ENCODE measurements at regions not wholly inside any gene's neighbourhood (a gene's known extent, or its start where the extent isn't known, plus 50 kb on each side); places are given as distances from the start of the nearest gene placed in this dataset.

DNA sequence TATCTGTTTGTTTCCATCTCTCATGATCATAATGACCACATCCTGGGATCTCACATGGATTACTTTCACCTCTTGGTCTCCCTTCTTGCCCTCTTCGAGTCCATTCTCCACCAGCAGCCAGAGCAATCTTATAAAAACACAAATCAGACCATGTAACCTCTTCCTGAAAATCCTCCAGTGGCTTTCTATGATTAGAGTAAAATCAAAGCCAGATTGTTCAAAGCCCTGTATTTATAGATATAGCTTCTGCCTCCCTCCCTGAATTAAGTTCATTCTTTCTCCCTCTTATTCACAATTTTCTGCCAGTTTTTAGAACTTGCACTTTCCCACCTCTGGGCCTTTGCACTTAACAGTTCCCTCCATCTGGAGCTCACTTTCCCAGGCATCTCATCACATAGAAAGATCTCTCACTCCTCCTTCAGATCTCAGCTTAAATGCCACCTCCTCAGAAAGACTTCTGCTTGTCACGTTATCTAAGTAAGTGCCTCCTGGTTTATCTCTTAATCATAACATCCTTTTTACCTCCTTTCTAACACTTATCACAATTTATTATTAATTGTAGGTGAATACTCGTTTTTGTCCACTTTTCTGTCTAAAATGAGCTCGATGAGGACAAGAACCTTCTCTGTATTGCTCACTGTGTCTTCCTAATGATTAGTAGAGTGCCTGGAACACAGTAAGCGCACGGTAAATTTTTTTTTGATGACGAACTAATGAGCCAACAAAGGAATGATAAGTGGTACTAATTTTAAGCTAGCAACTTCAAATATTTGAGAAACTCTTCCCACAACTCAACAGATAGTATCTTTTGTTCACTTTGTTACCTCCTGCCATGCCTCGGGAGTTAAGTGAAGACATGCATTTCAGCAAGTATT, 80.5 kb downstream of the CYB561 start:
- no peaks in the 10 kb centered on the region for H3K36me3 Mint-ChIP-seq
- no peaks in the 10 kb centered on the region for H3K9me3 Mint-ChIP-seq
- DNase-seq (ENCODE audit: low spot score) (no peak), ATAC-seq (no peak)
- CTCF ChIA-PET, result interaction anchor here (1.0 kb wide), 1 partner anchor 41 kb away, joined by 4 read pairs; no protein-coding TSS in a partner anchor
- no peak overlapping the region for H3K4me3 Mint-ChIP-seq
- H3K4me1 Mint-ChIP-seq, result no peaks in the 10 kb centered on the region
- H3K27me3 Mint-ChIP-seq (ENCODE audit: low read depth), result no peaks in the 10 kb centered on the region
- H3K27ac Mint-ChIP-seq, result no peak overlapping the region
- POLR2A ChIA-PET, result interaction anchor here (0.5 kb wide), 1 partner anchor 1502 kb away, joined by 3 read pairs; the partner anchor contains the start of gene BRIP1
- TF ChIP-seq, protein P1, sequence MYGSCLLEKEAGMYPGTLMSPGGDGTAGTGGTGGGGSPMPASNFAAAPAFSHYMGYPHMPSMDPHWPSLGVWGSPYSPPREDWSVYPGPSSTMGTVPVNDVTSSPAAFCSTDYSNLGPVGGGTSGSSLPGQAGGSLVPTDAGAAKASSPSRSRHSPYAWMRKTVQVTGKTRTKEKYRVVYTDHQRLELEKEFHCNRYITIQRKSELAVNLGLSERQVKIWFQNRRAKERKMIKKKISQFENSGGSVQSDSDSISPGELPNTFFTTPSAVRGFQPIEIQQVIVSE (CRISPR knock-in tag; IDR thresholded peaks at IDR 0.05; ENCODE audit: borderline replicate concordance), result no peak
- TF ChIP-seq, protein P2, sequence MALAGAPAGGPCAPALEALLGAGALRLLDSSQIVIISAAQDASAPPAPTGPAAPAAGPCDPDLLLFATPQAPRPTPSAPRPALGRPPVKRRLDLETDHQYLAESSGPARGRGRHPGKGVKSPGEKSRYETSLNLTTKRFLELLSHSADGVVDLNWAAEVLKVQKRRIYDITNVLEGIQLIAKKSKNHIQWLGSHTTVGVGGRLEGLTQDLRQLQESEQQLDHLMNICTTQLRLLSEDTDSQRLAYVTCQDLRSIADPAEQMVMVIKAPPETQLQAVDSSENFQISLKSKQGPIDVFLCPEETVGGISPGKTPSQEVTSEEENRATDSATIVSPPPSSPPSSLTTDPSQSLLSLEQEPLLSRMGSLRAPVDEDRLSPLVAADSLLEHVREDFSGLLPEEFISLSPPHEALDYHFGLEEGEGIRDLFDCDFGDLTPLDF (CRISPR knock-in tag; IDR thresholded peaks at IDR 0.05), result no peak
- TF ChIP-seq ZNF263 (CRISPR knock-in tag; IDR thresholded peaks at IDR 0.05; ENCODE audit: low read depth), result no peak
- TF ChIP-seq, protein P3, sequence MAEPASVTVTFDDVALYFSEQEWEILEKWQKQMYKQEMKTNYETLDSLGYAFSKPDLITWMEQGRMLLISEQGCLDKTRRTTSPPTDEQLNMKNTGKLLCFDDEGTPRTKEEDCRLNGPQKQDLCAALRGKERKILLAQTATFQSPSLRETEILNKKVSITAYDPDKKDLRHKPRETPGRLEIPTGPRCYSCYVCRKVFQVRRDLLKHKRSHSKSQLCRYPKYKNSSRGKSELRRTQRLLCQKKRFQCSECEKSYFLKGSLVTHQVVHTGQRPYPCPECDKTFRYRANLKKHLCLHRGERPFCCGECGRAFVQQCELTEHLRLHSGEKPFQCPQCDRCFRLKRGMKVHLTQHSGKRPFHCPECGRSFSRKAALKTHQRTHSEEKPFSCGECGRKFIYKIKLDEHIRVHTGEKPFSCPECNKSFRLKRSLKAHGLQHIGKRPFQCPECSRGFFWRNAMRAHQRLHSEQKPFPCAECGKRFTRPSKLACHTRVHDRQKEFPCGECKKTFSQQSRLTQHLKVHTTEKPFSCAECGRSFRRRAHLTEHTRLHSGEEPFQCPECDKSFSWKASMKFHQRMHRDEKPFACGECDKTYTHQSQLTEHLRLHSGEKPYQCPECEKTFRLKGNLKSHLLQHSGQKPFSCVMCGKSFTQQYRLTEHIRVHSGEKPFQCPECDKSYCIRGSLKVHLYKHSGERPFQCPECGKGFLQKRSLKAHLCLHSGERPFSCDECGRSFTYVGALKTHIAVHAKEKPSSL (CRISPR knock-in tag; conservative IDR thresholded peaks at IDR 0.05), result no peak
- TF ChIP-seq, protein P4, sequence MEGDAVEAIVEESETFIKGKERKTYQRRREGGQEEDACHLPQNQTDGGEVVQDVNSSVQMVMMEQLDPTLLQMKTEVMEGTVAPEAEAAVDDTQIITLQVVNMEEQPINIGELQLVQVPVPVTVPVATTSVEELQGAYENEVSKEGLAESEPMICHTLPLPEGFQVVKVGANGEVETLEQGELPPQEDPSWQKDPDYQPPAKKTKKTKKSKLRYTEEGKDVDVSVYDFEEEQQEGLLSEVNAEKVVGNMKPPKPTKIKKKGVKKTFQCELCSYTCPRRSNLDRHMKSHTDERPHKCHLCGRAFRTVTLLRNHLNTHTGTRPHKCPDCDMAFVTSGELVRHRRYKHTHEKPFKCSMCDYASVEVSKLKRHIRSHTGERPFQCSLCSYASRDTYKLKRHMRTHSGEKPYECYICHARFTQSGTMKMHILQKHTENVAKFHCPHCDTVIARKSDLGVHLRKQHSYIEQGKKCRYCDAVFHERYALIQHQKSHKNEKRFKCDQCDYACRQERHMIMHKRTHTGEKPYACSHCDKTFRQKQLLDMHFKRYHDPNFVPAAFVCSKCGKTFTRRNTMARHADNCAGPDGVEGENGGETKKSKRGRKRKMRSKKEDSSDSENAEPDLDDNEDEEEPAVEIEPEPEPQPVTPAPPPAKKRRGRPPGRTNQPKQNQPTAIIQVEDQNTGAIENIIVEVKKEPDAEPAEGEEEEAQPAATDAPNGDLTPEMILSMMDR (IDR thresholded peaks at IDR 0.05), result no peak
- TF ChIP-seq MYBL2 (CRISPR knock-in tag; IDR thresholded peaks at IDR 0.05), result no peak
- TF ChIP-seq, protein P5, sequence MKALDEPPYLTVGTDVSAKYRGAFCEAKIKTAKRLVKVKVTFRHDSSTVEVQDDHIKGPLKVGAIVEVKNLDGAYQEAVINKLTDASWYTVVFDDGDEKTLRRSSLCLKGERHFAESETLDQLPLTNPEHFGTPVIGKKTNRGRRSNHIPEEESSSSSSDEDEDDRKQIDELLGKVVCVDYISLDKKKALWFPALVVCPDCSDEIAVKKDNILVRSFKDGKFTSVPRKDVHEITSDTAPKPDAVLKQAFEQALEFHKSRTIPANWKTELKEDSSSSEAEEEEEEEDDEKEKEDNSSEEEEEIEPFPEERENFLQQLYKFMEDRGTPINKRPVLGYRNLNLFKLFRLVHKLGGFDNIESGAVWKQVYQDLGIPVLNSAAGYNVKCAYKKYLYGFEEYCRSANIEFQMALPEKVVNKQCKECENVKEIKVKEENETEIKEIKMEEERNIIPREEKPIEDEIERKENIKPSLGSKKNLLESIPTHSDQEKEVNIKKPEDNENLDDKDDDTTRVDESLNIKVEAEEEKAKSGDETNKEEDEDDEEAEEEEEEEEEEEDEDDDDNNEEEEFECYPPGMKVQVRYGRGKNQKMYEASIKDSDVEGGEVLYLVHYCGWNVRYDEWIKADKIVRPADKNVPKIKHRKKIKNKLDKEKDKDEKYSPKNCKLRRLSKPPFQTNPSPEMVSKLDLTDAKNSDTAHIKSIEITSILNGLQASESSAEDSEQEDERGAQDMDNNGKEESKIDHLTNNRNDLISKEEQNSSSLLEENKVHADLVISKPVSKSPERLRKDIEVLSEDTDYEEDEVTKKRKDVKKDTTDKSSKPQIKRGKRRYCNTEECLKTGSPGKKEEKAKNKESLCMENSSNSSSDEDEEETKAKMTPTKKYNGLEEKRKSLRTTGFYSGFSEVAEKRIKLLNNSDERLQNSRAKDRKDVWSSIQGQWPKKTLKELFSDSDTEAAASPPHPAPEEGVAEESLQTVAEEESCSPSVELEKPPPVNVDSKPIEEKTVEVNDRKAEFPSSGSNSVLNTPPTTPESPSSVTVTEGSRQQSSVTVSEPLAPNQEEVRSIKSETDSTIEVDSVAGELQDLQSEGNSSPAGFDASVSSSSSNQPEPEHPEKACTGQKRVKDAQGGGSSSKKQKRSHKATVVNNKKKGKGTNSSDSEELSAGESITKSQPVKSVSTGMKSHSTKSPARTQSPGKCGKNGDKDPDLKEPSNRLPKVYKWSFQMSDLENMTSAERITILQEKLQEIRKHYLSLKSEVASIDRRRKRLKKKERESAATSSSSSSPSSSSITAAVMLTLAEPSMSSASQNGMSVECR (CRISPR knock-in tag; IDR thresholded peaks at IDR 0.05; ENCODE audit: borderline replicate concordance), result no peak
- no peak for TF ChIP-seq ZNF396 (CRISPR knock-in tag; IDR thresholded peaks at IDR 0.05; ENCODE audit: borderline replicate concordance)
- TF ChIP-seq ZNF317 (CRISPR knock-in tag; IDR thresholded peaks at IDR 0.05; ENCODE audit: borderline replicate concordance, low read depth), result no peak
- TF ChIP-seq TP53 (CRISPR knock-in tag; IDR thresholded peaks at IDR 0.05), result no peak
- no peak for TF ChIP-seq SMAD4 (CRISPR knock-in tag; IDR thresholded peaks at IDR 0.05)
- TF ChIP-seq GABPB1 (CRISPR knock-in tag; IDR thresholded peaks at IDR 0.05), result no peak
- TF ChIP-seq TEAD1 (CRISPR knock-in tag; IDR thresholded peaks at IDR 0.05), result no peak
- no peak for TF ChIP-seq GRHL2 (CRISPR knock-in tag; IDR thresholded peaks at IDR 0.05; ENCODE audit: insufficient replicate concordance, severe bottlenecking)
- TF ChIP-seq ZNF416 (CRISPR knock-in tag; IDR thresholded peaks at IDR 0.05), result no peak
- TF ChIP-seq, protein P6, sequence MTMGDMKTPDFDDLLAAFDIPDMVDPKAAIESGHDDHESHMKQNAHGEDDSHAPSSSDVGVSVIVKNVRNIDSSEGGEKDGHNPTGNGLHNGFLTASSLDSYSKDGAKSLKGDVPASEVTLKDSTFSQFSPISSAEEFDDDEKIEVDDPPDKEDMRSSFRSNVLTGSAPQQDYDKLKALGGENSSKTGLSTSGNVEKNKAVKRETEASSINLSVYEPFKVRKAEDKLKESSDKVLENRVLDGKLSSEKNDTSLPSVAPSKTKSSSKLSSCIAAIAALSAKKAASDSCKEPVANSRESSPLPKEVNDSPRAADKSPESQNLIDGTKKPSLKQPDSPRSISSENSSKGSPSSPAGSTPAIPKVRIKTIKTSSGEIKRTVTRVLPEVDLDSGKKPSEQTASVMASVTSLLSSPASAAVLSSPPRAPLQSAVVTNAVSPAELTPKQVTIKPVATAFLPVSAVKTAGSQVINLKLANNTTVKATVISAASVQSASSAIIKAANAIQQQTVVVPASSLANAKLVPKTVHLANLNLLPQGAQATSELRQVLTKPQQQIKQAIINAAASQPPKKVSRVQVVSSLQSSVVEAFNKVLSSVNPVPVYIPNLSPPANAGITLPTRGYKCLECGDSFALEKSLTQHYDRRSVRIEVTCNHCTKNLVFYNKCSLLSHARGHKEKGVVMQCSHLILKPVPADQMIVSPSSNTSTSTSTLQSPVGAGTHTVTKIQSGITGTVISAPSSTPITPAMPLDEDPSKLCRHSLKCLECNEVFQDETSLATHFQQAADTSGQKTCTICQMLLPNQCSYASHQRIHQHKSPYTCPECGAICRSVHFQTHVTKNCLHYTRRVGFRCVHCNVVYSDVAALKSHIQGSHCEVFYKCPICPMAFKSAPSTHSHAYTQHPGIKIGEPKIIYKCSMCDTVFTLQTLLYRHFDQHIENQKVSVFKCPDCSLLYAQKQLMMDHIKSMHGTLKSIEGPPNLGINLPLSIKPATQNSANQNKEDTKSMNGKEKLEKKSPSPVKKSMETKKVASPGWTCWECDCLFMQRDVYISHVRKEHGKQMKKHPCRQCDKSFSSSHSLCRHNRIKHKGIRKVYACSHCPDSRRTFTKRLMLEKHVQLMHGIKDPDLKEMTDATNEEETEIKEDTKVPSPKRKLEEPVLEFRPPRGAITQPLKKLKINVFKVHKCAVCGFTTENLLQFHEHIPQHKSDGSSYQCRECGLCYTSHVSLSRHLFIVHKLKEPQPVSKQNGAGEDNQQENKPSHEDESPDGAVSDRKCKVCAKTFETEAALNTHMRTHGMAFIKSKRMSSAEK (CRISPR knock-in tag; IDR thresholded peaks at IDR 0.05; ENCODE audit: borderline replicate concordance), result no peak
- no peak for TF ChIP-seq NR2C2 (CRISPR knock-in tag; IDR thresholded peaks at IDR 0.05)
- TF ChIP-seq EMX1 (CRISPR knock-in tag; IDR thresholded peaks at IDR 0.05), result no peak
- TF ChIP-seq, protein P7, sequence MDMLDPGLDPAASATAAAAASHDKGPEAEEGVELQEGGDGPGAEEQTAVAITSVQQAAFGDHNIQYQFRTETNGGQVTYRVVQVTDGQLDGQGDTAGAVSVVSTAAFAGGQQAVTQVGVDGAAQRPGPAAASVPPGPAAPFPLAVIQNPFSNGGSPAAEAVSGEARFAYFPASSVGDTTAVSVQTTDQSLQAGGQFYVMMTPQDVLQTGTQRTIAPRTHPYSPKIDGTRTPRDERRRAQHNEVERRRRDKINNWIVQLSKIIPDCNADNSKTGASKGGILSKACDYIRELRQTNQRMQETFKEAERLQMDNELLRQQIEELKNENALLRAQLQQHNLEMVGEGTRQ (CRISPR knock-in tag; IDR thresholded peaks at IDR 0.05), result no peak
- TF ChIP-seq MXD4 (CRISPR knock-in tag; IDR thresholded peaks at IDR 0.05; ENCODE audit: borderline replicate concordance), result no peak

Data from WTC11 (cell line).